Ureter (tissue), 1 donor: ENCODE measurements at regions not wholly inside any gene's neighbourhood (a gene's known extent, or its start where the extent isn't known, plus 50 kb on each side); places are given as distances from the start of the nearest gene placed in this dataset.

Source experiments
- DNase-seq: peaks from one replicate; pipeline ENCODE4 v3.0.0-alpha.2; 2020; ENCODE audit warnings: low spot score
- donor health status: DM: yes; HTN: yes; CAD: no.

- no peak for DNase-seq
Observed at GRCh38 chr4:1511441-1512041, 105.3 kb upstream of the NKX1-1 start.

- no peak for DNase-seq
Observed at GRCh38 chr4:1510931-1511330, 104.7 kb upstream of the NKX1-1 start.

- no peak for DNase-seq
Observed at GRCh38 chr4:1509366-1509765, 103.1 kb upstream of the NKX1-1 start.

- DNase-seq: no peak
Observed at GRCh38 chr4:1508161-1509160, 102.2 kb upstream of the NKX1-1 start.

GRCh38 chr4:1506956-1507721, 100.9 kb upstream of the NKX1-1 start:
- DNase-seq: no peak

- no peak for DNase-seq
Observed at GRCh38 chr4:1505511-1506460, 99.5 kb upstream of the NKX1-1 start.

GRCh38 chr4:1504595-1505500, 98.6 kb upstream of the NKX1-1 start:
- DNase-seq: no peak

- DNase-seq: no peak
Observed at GRCh38 chr4:1503583-1504471, 97.6 kb upstream of the NKX1-1 start.

- DNase-seq: no peak
Observed at GRCh38 chr4:1502976-1503375, 96.7 kb upstream of the NKX1-1 start.

GRCh38 chr4:1502501-1502886, 96.3 kb upstream of the NKX1-1 start:
- no peak for DNase-seq

- DNase-seq: no peak
Observed at GRCh38 chr4:1501754-1502500, 95.7 kb upstream of the NKX1-1 start.

GRCh38 chr4:1500966-1501753, 94.9 kb upstream of the NKX1-1 start:
- no peak for DNase-seq

- no peak for DNase-seq
Observed at GRCh38 chr4:1500231-1500965, 94.2 kb upstream of the NKX1-1 start.

GRCh38 chr4:1499465-1499864, 93.2 kb upstream of the NKX1-1 start:
- no peak for DNase-seq

GRCh38 chr4:1497189-1497801, 91.1 kb upstream of the NKX1-1 start:
- DNase-seq: no peak

- DNase-seq: no peak
Observed at GRCh38 chr4:1496116-1496642, 89.9 kb upstream of the NKX1-1 start.
